BJ (cell line): ENCODE measurements at regions not wholly inside any gene's neighbourhood (a gene's known extent, or its start where the extent isn't known, plus 50 kb on each side); places are given as distances from the start of the nearest gene placed in this dataset.

ENCODE experiments used
- CTCF ChIA-PET: fragments of 350-600 bp; formaldehyde crosslinking; extraction: SDS; loops from one replicate; lab custom pipeline; 2021; ENCODE audit warnings: antibody characterized with exemption, inconsistent platforms; lab: Yijun Ruan, JAX
- POLR2A ChIA-PET: fragments of 300-600 bp; sonication (Branson Sonifier 250); formaldehyde crosslinking; extraction: SDS; loops from one replicate; lab custom pipeline; 2021; ENCODE audit warnings: antibody characterized with exemption; lab: Charles Lee
- DNase-seq: peaks from one replicate; pipeline ENCODE4 v3.0.0-alpha.2; 2011; ENCODE audit warnings: low read depth
- H3K27me3 ChIP-seq: 2 replicates; pipeline ENCODE4 v1.6.0; 2011; ENCODE audit warnings: low read length; ENCODE audit not compliant: control insufficient read depth, insufficient read depth
- H3K36me3 ChIP-seq: 2 replicates; pipeline ENCODE4 v1.5.1; 2011; ENCODE audit warnings: low read length; ENCODE audit not compliant: control insufficient read depth, insufficient read depth
- H3K4me3 ChIP-seq: 2 replicates; pipeline ENCODE4 v1.5.1; 2011; ENCODE audit warnings: low read depth, mild to moderate bottlenecking, control low read depth, low read length
- CTCF ChIP-seq: IDR thresholded peaks from 2 replicates; pipeline ENCODE4 v1.5.1; 2011; ENCODE audit warnings: low read depth, mild to moderate bottlenecking, control low read depth, inconsistent platforms, low read length, moderate library complexity; ENCODE audit not compliant: insufficient read depth

GRCh38 chr4:180571516-180572055 lies 1671.6 kb upstream of the TENM3 start:
- no peak overlapping the region for H3K4me3 ChIP-seq
- CTCF ChIA-PET = no interaction called here
- no peaks in the 10 kb centered on the region for H3K36me3 ChIP-seq
- no peak for TF ChIP-seq CTCF
- DNase-seq = no peak
- POLR2A ChIA-PET = no interaction called here
- no peaks in the 10 kb centered on the region for H3K27me3 ChIP-seq

- Histone ChIP-seq H3K27me3 (no peaks in the 10 kb centered on the region), H3K36me3 (no peaks in the 10 kb centered on the region), H3K4me3 (no peak overlapping the region)
- no peak for TF ChIP-seq CTCF
- ChIA-PET POLR2A (no interaction called here), CTCF (no interaction called here)
- no peak for DNase-seq
Observed at GRCh38 chr4:180578175-180578574, 1665.0 kb upstream of the TENM3 start.

- H3K27me3 ChIP-seq = no peaks in the 10 kb centered on the region
- no peak for TF ChIP-seq CTCF
- H3K36me3 ChIP-seq = no peaks in the 10 kb centered on the region
- CTCF ChIA-PET = no interaction called here
- H3K4me3 ChIP-seq = no peak overlapping the region
- no peak for DNase-seq
- POLR2A ChIA-PET = no interaction called here
Observed at GRCh38 chr4:180581061-180581460, 1662.1 kb upstream of the TENM3 start.

GRCh38 chr4:180587379-180587778 lies 1655.8 kb upstream of the TENM3 start:
- POLR2A ChIA-PET = no interaction called here
- CTCF ChIA-PET = no interaction called here
- TF ChIP-seq CTCF = no peak

GRCh38 chr4:180589575-180589974 lies 1653.6 kb upstream of the TENM3 start:
- ChIA-PET POLR2A (no interaction called here), CTCF (no interaction called here)
- Histone ChIP-seq H3K36me3 (no peaks in the 10 kb centered on the region), H3K4me3 (no peak overlapping the region), H3K27me3 (no peaks in the 10 kb centered on the region)
- DNase-seq = no peak
- TF ChIP-seq CTCF = no peak

More at GRCh38 chr4:180587379-180587778, 1655.8 kb upstream of the TENM3 start:
- no peak for DNase-seq
- Histone ChIP-seq H3K36me3 (no peaks in the 10 kb centered on the region), H3K27me3 (no peaks in the 10 kb centered on the region), H3K4me3 (no peak overlapping the region)
